Coronary artery (tissue), 2 donors: ENCODE measurements at regions not wholly inside any gene's neighbourhood (a gene's known extent, or its start where the extent isn't known, plus 50 kb on each side); places are given as distances from the start of the nearest gene placed in this dataset.

ENCODE experiments used
- DNase-seq: peaks from one replicate; pipeline ENCODE4 v3.0.0-alpha.2; 2017; ENCODE audit warnings: low spot score
- H3K27ac ChIP-seq, 2 donors: fragments of 200-600 bp; sonication (generic); one replicate each; pipeline ENCODE4 v1.5.1; 2016 to 2019
- H3K4me3 ChIP-seq: fragments of 200-600 bp; sonication (generic); 2 replicates; pipeline ENCODE4 v1.5.1; 2016; ENCODE audit warnings: mild to moderate bottlenecking, moderate library complexity
- CTCF ChIP-seq: fragments of 200-600 bp; sonication (generic); IDR thresholded peaks from one replicate; pipeline ENCODE4 v1.5.1; 2019; ENCODE audit warnings: antibody characterized with exemption

- TF ChIP-seq CTCF, result no peak
- no peak for DNase-seq
These were observed 172.2 kb upstream of the GRAMD2B start for GRCh38 chr5:126251024-126251423.

GRCh38 chr5:126253406-126253805 is 169.8 kb upstream of the GRAMD2B start:
- TF ChIP-seq CTCF, result no peak
- no peak for DNase-seq
- no peak overlapping the region for H3K4me3 ChIP-seq
- no peak overlapping the region for H3K27ac ChIP-seq

More at GRCh38 chr5:126251024-126251423, 172.2 kb upstream of the GRAMD2B start:
- H3K4me3 ChIP-seq, result no peak overlapping the region
- no peak overlapping the region for H3K27ac ChIP-seq

- no peak for DNase-seq
- no peak overlapping the region for H3K27ac ChIP-seq
- no peak for TF ChIP-seq CTCF
- no peak overlapping the region for H3K4me3 ChIP-seq
These were observed 159.5 kb upstream of the GRAMD2B start for GRCh38 chr5:126263591-126264184.

- Histone ChIP-seq H3K4me3 (no peak overlapping the region), H3K27ac (no peak overlapping the region)
- no peak for TF ChIP-seq CTCF
- no peak for DNase-seq
These were observed 157.3 kb upstream of the GRAMD2B start for GRCh38 chr5:126265917-126266316.

GRCh38 chr5:126267438-126267837 is 155.8 kb upstream of the GRAMD2B start:
- Histone ChIP-seq H3K4me3 (no peak overlapping the region), H3K27ac (no peak overlapping the region)
- DNase-seq, result no peak
- TF ChIP-seq CTCF, result no peak

GRCh38 chr5:126268697-126269315 is 154.4 kb upstream of the GRAMD2B start:
- Histone ChIP-seq H3K27ac (no peak overlapping the region), H3K4me3 (no peak overlapping the region)
- TF ChIP-seq CTCF, result no peak
- no peak for DNase-seq

- no peak for TF ChIP-seq CTCF
- DNase-seq, result no peak
- no peak overlapping the region for H3K27ac ChIP-seq
- H3K4me3 ChIP-seq, result no peak overlapping the region
These were observed 153.7 kb upstream of the GRAMD2B start for GRCh38 chr5:126269511-126269910.
